SK-N-SH treated with all-trans-retinoic acid at 6 μM for 48 hours (cell line): ENCODE measurements at regions not wholly inside any gene's neighbourhood (a gene's known extent, or its start where the extent isn't known, plus 50 kb on each side); places are given as distances from the start of the nearest gene placed in this dataset.

ENCODE experiments used
- ATAC-seq: fragments of 200-7000 bp; cut with Tn5 transposase; 3 replicates; pipeline ENCODE4 v1.9.1; 2020; ENCODE audit warnings: mild to moderate bottlenecking, moderate library complexity
- ARNTL ChIP-seq: fragments of 450-650 bp; formaldehyde crosslinking; IDR thresholded peaks from 2 replicates; pipeline ENCODE4 v1.5.0; 2020; ENCODE audit warnings: low read depth, mild to moderate bottlenecking, moderate library complexity, borderline replicate concordance
- BACH2 ChIP-seq: fragments of 250-450 bp; sonication (Bioruptor Pico); IDR thresholded peaks from 2 replicates; pipeline ENCODE4 v1.9.0; 2021; ENCODE audit warnings: mild to moderate bottlenecking, borderline replicate concordance
- CREB5 ChIP-seq: fragments of 250-450 bp; sonication (Bioruptor Pico); IDR thresholded peaks from 2 replicates; pipeline ENCODE4 v1.5.1; 2020; ENCODE audit warnings: low read depth, mild to moderate bottlenecking, moderate library complexity
- CSDC2 ChIP-seq: fragments of 250-450 bp; sonication (Bioruptor Pico); IDR thresholded peaks from 2 replicates; pipeline ENCODE4 v1.5.0; 2020; ENCODE audit warnings: mild to moderate bottlenecking, moderate library complexity
- CSRNP3 ChIP-seq: fragments of 250-450 bp; sonication (Bioruptor Pico); IDR thresholded peaks from 2 replicates; pipeline ENCODE4 v1.5.1; 2021; ENCODE audit warnings: mild to moderate bottlenecking, moderate library complexity
- GLIS3 ChIP-seq: fragments of 250-450 bp; sonication (Bioruptor Pico); IDR thresholded peaks from 2 replicates; pipeline ENCODE4 v1.5.0; 2020; ENCODE audit warnings: mild to moderate bottlenecking, moderate library complexity
- ISL1 ChIP-seq: fragments of 250-450 bp; sonication (Bioruptor Pico); IDR thresholded peaks from 2 replicates; pipeline ENCODE4 v2.1.2; 2022; ENCODE audit warnings: mild to moderate bottlenecking, moderate library complexity
- OSR1 ChIP-seq: fragments of 250-450 bp; sonication (Bioruptor Pico); IDR thresholded peaks from 2 replicates; pipeline ENCODE4 v1.8.0; 2022; ENCODE audit warnings: moderate library complexity, mild to moderate bottlenecking, inconsistent platforms
- PATZ1 ChIP-seq: fragments of 250-450 bp; sonication (Bioruptor Pico); IDR thresholded peaks from 2 replicates; pipeline ENCODE4 v1.8.0; 2020; ENCODE audit warnings: mild to moderate bottlenecking, moderate library complexity, borderline replicate concordance
- PPARA ChIP-seq: fragments of 250-450 bp; sonication (Bioruptor Pico); IDR thresholded peaks from 2 replicates; pipeline ENCODE4 v1.5.0; 2020; ENCODE audit warnings: mild to moderate bottlenecking, borderline replicate concordance
- RARB ChIP-seq: fragments of 250-450 bp; sonication (Bioruptor Pico); IDR thresholded peaks from 2 replicates; pipeline ENCODE4 v1.8.0; 2021; ENCODE audit warnings: mild to moderate bottlenecking, moderate library complexity
- SNAI2 ChIP-seq: fragments of 250-450 bp; sonication (Bioruptor Pico); IDR thresholded peaks from 2 replicates; pipeline ENCODE4 v1.5.0; 2020; ENCODE audit warnings: mild to moderate bottlenecking, moderate library complexity
- TCF4 ChIP-seq: fragments of 250-450 bp; sonication (Bioruptor Pico); IDR thresholded peaks from 2 replicates; pipeline ENCODE4 v1.8.0; 2021; ENCODE audit warnings: mild to moderate bottlenecking, moderate library complexity, borderline replicate concordance
- TOX ChIP-seq: fragments of 250-450 bp; sonication (Bioruptor Pico); IDR thresholded peaks from 2 replicates; pipeline ENCODE4 v1.8.0; 2021; ENCODE audit warnings: mild to moderate bottlenecking, moderate library complexity, borderline replicate concordance
- TSHZ2 ChIP-seq: fragments of 250-450 bp; sonication (Bioruptor Pico); IDR thresholded peaks from 2 replicates; pipeline ENCODE4 v1.5.0; 2020; ENCODE audit warnings: mild to moderate bottlenecking, moderate library complexity
- ZC3H10 ChIP-seq: fragments of 250-450 bp; sonication (Bioruptor Pico); IDR thresholded peaks from 2 replicates; pipeline ENCODE4 v1.5.1; 2021; ENCODE audit warnings: mild to moderate bottlenecking, moderate library complexity
- ZFP30 ChIP-seq: fragments of 450-650 bp; formaldehyde crosslinking; IDR thresholded peaks from 2 replicates; pipeline ENCODE4 v1.5.0; 2022; ENCODE audit warnings: mild to moderate bottlenecking, moderate library complexity
- ZNF565 ChIP-seq: fragments of 450-650 bp; formaldehyde crosslinking; conservative IDR thresholded peaks from 2 replicates; pipeline ENCODE4 v1.5.0; 2020; ENCODE audit warnings: low read depth, mild to moderate bottlenecking, moderate library complexity
- ZNF70 ChIP-seq: fragments of 450-650 bp; formaldehyde crosslinking; IDR thresholded peaks from 2 replicates; pipeline ENCODE4 v1.5.0; 2020; ENCODE audit warnings: mild to moderate bottlenecking, moderate library complexity
- ZNF8 ChIP-seq: fragments of 450-650 bp; formaldehyde crosslinking; IDR thresholded peaks from 2 replicates; pipeline ENCODE4 v1.5.0; 2020; ENCODE audit warnings: mild to moderate bottlenecking, moderate library complexity

GRCh38 chr7:51882412-51882811 is 565.8 kb upstream of the COBL start:
- TF ChIP-seq ARNTL (CRISPR knock-in tag), result no peak
- TF ChIP-seq CSDC2, result no peak
- TF ChIP-seq PATZ1 (CRISPR knock-in tag), result no peak
- TF ChIP-seq TOX, result no peak
- TF ChIP-seq RARB (CRISPR knock-in tag), result no peak
- no peak for TF ChIP-seq CREB5 (CRISPR knock-in tag)
- no peak for TF ChIP-seq ZNF565 (CRISPR knock-in tag)
- TF ChIP-seq, all 23 proteins: peak for 0
- ATAC-seq, result no peak

GRCh38 chr7:51881309-51881708 is 564.7 kb upstream of the COBL start:
- ATAC-seq, result no peak
- TF ChIP-seq GLIS3 (CRISPR knock-in tag) (no peak), ZNF70 (CRISPR knock-in tag) (no peak), CSRNP3 (CRISPR knock-in tag) (no peak), CREB5 (CRISPR knock-in tag) (no peak), CSDC2 (no peak), TOX (no peak), PATZ1 (CRISPR knock-in tag) (no peak), ZFP30 (CRISPR knock-in tag) (no peak), SNAI2 (CRISPR knock-in tag) (no peak), RARB (CRISPR knock-in tag) (no peak), TSHZ2 (no peak), OSR1 (no peak), TCF4 (no peak), ZC3H10 (no peak), ISL1 (no peak), ZNF8 (no peak), PPARA (CRISPR knock-in tag) (no peak)
- TF ChIP-seq, all 23 proteins: peak for 0

- no peak for TF ChIP-seq PATZ1 (CRISPR knock-in tag)
- no peak for TF ChIP-seq TCF4
- no peak for TF ChIP-seq CREB5 (CRISPR knock-in tag)
- TF ChIP-seq PPARA (CRISPR knock-in tag), result no peak
- TF ChIP-seq TOX, result no peak
- TF ChIP-seq ZNF70 (CRISPR knock-in tag), result no peak
- no peak for TF ChIP-seq ARNTL (CRISPR knock-in tag)
- TF ChIP-seq ZFP30 (CRISPR knock-in tag), result no peak
- no peak for TF ChIP-seq BACH2 (CRISPR knock-in tag)
- TF ChIP-seq GLIS3 (CRISPR knock-in tag), result no peak
- ATAC-seq, result no peak
Observed at GRCh38 chr7:51878865-51879264, 562.3 kb upstream of the COBL start.
